ENCODE measurements at regions not wholly inside any gene's neighbourhood (a gene's known extent, or its start where the extent isn't known, plus 50 kb on each side); places are given as distances from the start of the nearest gene placed in this dataset.

- no peak overlapping the region for H3K4me3 Mint-ChIP-seq
- no peaks in the 10 kb centered on the region for H3K36me3 Mint-ChIP-seq (ENCODE audit: low read depth)
- ATAC-seq: no peak
- DNase-seq: no peak
- CTCF ChIA-PET: interaction anchor here (1.2 kb wide), 1 partner anchor 11 kb away, joined by 5 read pairs; no protein-coding TSS in a partner anchor
- POLR2A ChIA-PET: interaction anchor here (0.7 kb wide), 1 partner anchor 10 kb away, joined by 3 read pairs; no protein-coding TSS in a partner anchor
- H3K9me3 Mint-ChIP-seq (ENCODE audit: insufficient read depth): no peaks in the 10 kb centered on the region
- H3K27me3 Mint-ChIP-seq (ENCODE audit: low read depth): peaks cover 19% of the 10 kb centered on the region
- no peaks in the 10 kb centered on the region for H3K4me1 Mint-ChIP-seq (ENCODE audit: low read depth)
- H3K27ac Mint-ChIP-seq: no peak overlapping the region
Measured at GRCh38 chr4:53919535-53919934, 144.9 kb downstream of the CHIC2 start.

DNA sequence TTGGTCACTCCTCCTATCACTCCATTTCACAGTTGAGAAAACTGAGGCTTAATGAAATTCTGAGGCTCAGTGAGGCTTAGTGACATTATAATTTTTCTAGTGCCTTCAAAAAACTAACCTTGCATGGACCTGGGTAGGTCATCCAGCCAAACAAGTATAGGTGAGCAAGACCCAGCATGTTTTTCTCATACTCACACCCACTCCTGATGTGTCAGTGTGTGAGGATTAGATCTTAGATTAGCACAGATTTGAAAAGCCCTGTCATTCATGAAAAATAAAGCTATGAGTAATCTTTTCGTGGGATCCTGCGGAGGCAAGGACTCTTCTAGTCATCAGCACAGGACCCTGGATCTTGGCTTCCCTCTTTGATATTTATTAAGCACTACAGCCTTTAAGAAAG is 146.7 kb downstream of the CHIC2 start:
- CTCF ChIA-PET: no interaction called here
- DNase-seq (no peak), ATAC-seq (no peak)
- Mint-ChIP-seq H3K27ac (no peak overlapping the region), H3K36me3 (ENCODE audit: low read depth) (no peaks in the 10 kb centered on the region), H3K4me3 (no peak overlapping the region), H3K9me3 (ENCODE audit: insufficient read depth) (no peaks in the 10 kb centered on the region), H3K27me3 (ENCODE audit: low read depth) (peaks cover 23% of the 10 kb centered on the region), H3K4me1 (ENCODE audit: low read depth) (no peaks in the 10 kb centered on the region)
- POLR2A ChIA-PET: no interaction called here

- peaks cover 25% of the 10 kb centered on the region for H3K27me3 Mint-ChIP-seq (ENCODE audit: low read depth)
- no peak overlapping the region for H3K27ac Mint-ChIP-seq
- POLR2A ChIA-PET: no interaction called here
- H3K4me1 Mint-ChIP-seq (ENCODE audit: low read depth): no peaks in the 10 kb centered on the region
- CTCF ChIA-PET: interaction anchor here (1.2 to 1.5 kb wide), 2 partner anchors 14 to 317 kb away, joined by 3 read pairs; no protein-coding TSS in a partner anchor
- no peak overlapping the region for H3K4me3 Mint-ChIP-seq
- DNase-seq (no peak), ATAC-seq (no peak)
- no peaks in the 10 kb centered on the region for H3K9me3 Mint-ChIP-seq (ENCODE audit: insufficient read depth)
- H3K36me3 Mint-ChIP-seq (ENCODE audit: low read depth): no peaks in the 10 kb centered on the region
Measured at GRCh38 chr4:53916431-53916889, 147.9 kb downstream of the CHIC2 start.

GRCh38 chr4:53914313-53915016 is 149.9 kb downstream of the CHIC2 start:
- no peak for ATAC-seq
- Mint-ChIP-seq H3K27me3 (ENCODE audit: low read depth) (peaks cover 31% of the 10 kb centered on the region), H3K4me3 (no peak overlapping the region), H3K36me3 (ENCODE audit: low read depth) (no peaks in the 10 kb centered on the region), H3K4me1 (ENCODE audit: low read depth) (no peaks in the 10 kb centered on the region), H3K9me3 (ENCODE audit: insufficient read depth) (no peaks in the 10 kb centered on the region), H3K27ac (no peak overlapping the region)
- CTCF ChIA-PET: interaction anchor here (1.4 to 2.0 kb wide), 3 partner anchors 16 to 320 kb away, joined by 5 to 12 read pairs (median 7); no protein-coding TSS in a partner anchor
- DNase-seq: no peak
- POLR2A ChIA-PET: no interaction called here

DNA sequence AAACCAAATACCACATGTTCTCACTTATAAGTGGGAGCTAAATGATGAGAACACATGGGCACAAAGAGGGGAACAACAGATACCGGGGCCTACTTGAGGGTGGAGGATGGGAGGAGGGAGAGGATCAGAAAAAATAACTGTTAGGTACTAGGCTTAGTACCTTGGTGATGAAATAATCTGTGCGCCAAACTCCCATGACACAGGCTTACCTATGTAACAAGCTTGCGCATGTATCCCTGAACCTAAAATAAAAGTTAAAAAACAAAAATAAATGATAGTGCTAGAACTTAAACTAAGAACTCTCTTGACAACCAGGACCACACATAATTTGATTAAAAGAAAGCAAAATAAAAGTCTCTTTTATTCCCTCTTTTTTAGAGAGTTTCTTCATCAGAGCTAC is 150.6 kb downstream of the CHIC2 start:
- Mint-ChIP-seq H3K4me3 (no peak overlapping the region), H3K27me3 (ENCODE audit: low read depth) (peaks cover 29% of the 10 kb centered on the region), H3K9me3 (ENCODE audit: insufficient read depth) (no peaks in the 10 kb centered on the region), H3K36me3 (ENCODE audit: low read depth) (no peaks in the 10 kb centered on the region), H3K4me1 (ENCODE audit: low read depth) (peaks cover 4% of the 10 kb centered on the region), H3K27ac (no peak overlapping the region)
- no peak for ATAC-seq
- POLR2A ChIA-PET: no interaction called here
- no peak for DNase-seq
- CTCF ChIA-PET: interaction anchor here (1.4 to 2.0 kb wide), 3 partner anchors 17 to 321 kb away, joined by 5 to 12 read pairs (median 7); no protein-coding TSS in a partner anchor

DNA sequence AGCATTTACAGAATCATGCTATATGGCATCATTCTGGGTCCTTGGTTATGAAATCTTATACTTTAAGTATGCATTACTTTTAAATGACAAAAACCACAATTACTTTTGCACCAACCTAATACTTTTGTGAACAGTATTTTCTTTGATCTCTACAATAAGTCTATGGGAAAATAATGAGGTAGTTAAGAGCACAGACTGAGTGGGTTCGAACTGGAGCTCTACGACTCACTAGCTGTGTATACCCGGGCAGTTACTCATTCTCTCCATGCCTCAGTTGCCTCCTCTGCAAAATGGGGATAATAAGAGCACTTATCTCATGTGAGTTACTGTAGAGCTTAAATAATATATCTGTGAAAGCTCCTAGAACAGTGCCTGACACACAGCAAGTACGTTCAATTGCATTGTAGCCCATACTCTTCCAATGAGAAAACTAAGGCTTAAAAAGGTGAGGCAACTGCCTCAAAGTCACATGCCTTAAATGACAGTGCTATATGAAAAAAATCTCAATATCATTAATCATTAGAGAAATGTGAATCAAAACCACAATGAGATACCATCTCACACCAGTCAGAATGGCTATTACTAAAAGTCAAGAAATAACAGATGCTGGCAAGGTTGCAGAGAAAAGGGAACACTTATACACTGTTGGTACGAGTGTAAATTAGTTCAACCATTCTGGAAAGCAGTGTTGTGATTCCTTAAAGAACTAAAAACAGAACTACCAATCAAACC is 151.5 kb downstream of the CHIC2 start:
- Mint-ChIP-seq H3K9me3 (ENCODE audit: insufficient read depth) (no peaks in the 10 kb centered on the region), H3K4me3 (no peak overlapping the region), H3K36me3 (ENCODE audit: low read depth) (no peaks in the 10 kb centered on the region), H3K27ac (no peak overlapping the region), H3K27me3 (ENCODE audit: low read depth) (peaks cover 32% of the 10 kb centered on the region), H3K4me1 (ENCODE audit: low read depth) (peaks cover 10% of the 10 kb centered on the region)
- POLR2A ChIA-PET: no interaction called here
- DNase-seq (no peak), ATAC-seq (no peak)
- CTCF ChIA-PET: interaction anchor here (1.0 kb wide), 1 partner anchor 17 kb away, joined by 4 read pairs; no protein-coding TSS in a partner anchor

GRCh38 chr4:53908661-53909078 is 155.7 kb downstream of the CHIC2 start:
- H3K27me3 Mint-ChIP-seq (ENCODE audit: low read depth): peaks cover 42% of the 10 kb centered on the region
- ChIA-PET CTCF (interaction anchor here (1.3 to 6.6 kb wide), 11 partner anchors 8 to 713 kb away, joined by 3 to 87 read pairs (median 7); no protein-coding TSS in a partner anchor), POLR2A (interaction anchor here (0.7 kb wide), 1 partner anchor 11 kb away, joined by 3 read pairs; no protein-coding TSS in a partner anchor)
- peak; percentile 68 for ATAC-seq
- no peak overlapping the region for H3K4me3 Mint-ChIP-seq
- DNase-seq: peak; percentile 39
- H3K4me1 Mint-ChIP-seq (ENCODE audit: low read depth): peaks cover 13% of the 10 kb centered on the region
- no peaks in the 10 kb centered on the region for H3K36me3 Mint-ChIP-seq (ENCODE audit: low read depth)
- H3K27ac Mint-ChIP-seq: no peak overlapping the region
- no peaks in the 10 kb centered on the region for H3K9me3 Mint-ChIP-seq (ENCODE audit: insufficient read depth)

- ChIA-PET POLR2A (no interaction called here), CTCF (interaction anchor here (1.4 to 6.6 kb wide), 12 partner anchors 7 to 325 kb away, joined by 3 to 87 read pairs (median 7); no protein-coding TSS in a partner anchor)
- Mint-ChIP-seq H3K4me1 (ENCODE audit: low read depth) (peaks cover 13% of the 10 kb centered on the region), H3K9me3 (ENCODE audit: insufficient read depth) (no peaks in the 10 kb centered on the region), H3K36me3 (ENCODE audit: low read depth) (no peaks in the 10 kb centered on the region), H3K4me3 (no peak overlapping the region), H3K27me3 (ENCODE audit: low read depth) (peaks cover 39% of the 10 kb centered on the region), H3K27ac (no peak overlapping the region)
- ATAC-seq (no peak), DNase-seq (no peak)
Measured at GRCh38 chr4:53907772-53908171, 156.6 kb downstream of the CHIC2 start.

- Mint-ChIP-seq H3K27ac (no peak overlapping the region), H3K4me3 (no peak overlapping the region), H3K27me3 (ENCODE audit: low read depth) (peaks cover 37% of the 10 kb centered on the region), H3K36me3 (ENCODE audit: low read depth) (no peaks in the 10 kb centered on the region), H3K4me1 (ENCODE audit: low read depth) (peaks cover 13% of the 10 kb centered on the region), H3K9me3 (ENCODE audit: insufficient read depth) (no peaks in the 10 kb centered on the region)
- DNase-seq: no peak
- ATAC-seq: no peak
- POLR2A ChIA-PET: no interaction called here
- CTCF ChIA-PET: interaction anchor here (1.5 to 6.6 kb wide), 4 partner anchors 24 to 327 kb away, joined by 3 to 87 read pairs (median 13); no protein-coding TSS in a partner anchor
Measured at GRCh38 chr4:53906606-53907190, 157.7 kb downstream of the CHIC2 start.

- Mint-ChIP-seq H3K9me3 (ENCODE audit: insufficient read depth) (no peaks in the 10 kb centered on the region), H3K4me1 (ENCODE audit: low read depth) (peaks cover 13% of the 10 kb centered on the region), H3K27ac (no peak overlapping the region), H3K36me3 (ENCODE audit: low read depth) (no peaks in the 10 kb centered on the region), H3K4me3 (peak overlapping the region; percentile 57), H3K27me3 (ENCODE audit: low read depth) (peaks cover 37% of the 10 kb centered on the region)
- no peak for DNase-seq
- POLR2A ChIA-PET: no interaction called here
- CTCF ChIA-PET: interaction anchor here (2.1 to 6.6 kb wide), 2 partner anchors 313 to 327 kb away, joined by 8 to 87 read pairs; no protein-coding TSS in a partner anchor
- no peak for ATAC-seq
Measured at GRCh38 chr4:53905941-53906377, 158.4 kb downstream of the CHIC2 start.

GRCh38 chr4:53905276-53905940 is 159.0 kb downstream of the CHIC2 start:
- no peak overlapping the region for H3K27ac Mint-ChIP-seq
- ChIA-PET POLR2A (no interaction called here), CTCF (interaction anchor here (2.1 to 6.6 kb wide), 2 partner anchors 314 to 328 kb away, joined by 8 to 87 read pairs; no protein-coding TSS in a partner anchor)
- peaks cover 13% of the 10 kb centered on the region for H3K4me1 Mint-ChIP-seq (ENCODE audit: low read depth)
- H3K36me3 Mint-ChIP-seq (ENCODE audit: low read depth): no peaks in the 10 kb centered on the region
- H3K4me3 Mint-ChIP-seq: no peak overlapping the region
- ATAC-seq (no peak), DNase-seq (no peak)
- no peaks in the 10 kb centered on the region for H3K9me3 Mint-ChIP-seq (ENCODE audit: insufficient read depth)
- peaks cover 32% of the 10 kb centered on the region for H3K27me3 Mint-ChIP-seq (ENCODE audit: low read depth)
